Hypothalamus (tissue), 51 donors: ENCODE measurements at regions not wholly inside any gene's neighbourhood (a gene's known extent, or its start where the extent isn't known, plus 50 kb on each side); places are given as distances from the start of the nearest gene placed in this dataset.
"Not testable (repeated sequence)": the region's sequence is repeated elsewhere in the genome, so short reads cannot be mapped to it uniquely, and the experiment has no call there.

Source experiments
- DNase-seq, 51 donors: peaks; one replicate each; lab custom pipeline; 2025; lab: John Stamatoyannopoulos, UW

DNA sequence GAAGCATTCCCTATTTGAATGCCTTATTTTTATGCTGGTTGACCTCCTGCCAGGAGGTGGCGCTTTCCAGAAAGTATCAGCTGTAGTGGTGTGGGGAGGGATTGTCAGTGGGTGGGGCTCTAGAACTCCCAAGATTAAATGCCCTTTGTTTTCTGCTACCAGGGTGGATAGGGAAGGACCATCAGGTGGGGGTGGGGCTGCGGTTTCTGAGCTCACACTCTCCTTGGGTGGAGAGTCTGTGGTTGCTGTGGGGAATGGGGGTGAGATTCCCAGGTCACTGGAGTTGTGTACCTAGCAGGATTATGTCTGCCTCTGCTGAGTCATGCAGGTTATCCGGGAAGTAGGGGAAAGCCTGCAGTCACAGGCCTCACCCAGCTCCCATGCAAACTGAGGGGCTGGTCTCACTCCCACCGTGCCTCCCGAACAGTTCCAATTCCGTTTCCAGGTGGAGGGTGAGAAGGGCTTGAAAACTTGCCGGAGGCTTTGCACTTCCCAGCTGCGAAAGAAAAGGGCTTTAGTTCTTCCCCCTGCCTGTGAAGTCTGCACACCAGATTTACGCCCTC is 68.3 kb downstream of the ALG10B start:
- DNase-seq: no peak

DNA sequence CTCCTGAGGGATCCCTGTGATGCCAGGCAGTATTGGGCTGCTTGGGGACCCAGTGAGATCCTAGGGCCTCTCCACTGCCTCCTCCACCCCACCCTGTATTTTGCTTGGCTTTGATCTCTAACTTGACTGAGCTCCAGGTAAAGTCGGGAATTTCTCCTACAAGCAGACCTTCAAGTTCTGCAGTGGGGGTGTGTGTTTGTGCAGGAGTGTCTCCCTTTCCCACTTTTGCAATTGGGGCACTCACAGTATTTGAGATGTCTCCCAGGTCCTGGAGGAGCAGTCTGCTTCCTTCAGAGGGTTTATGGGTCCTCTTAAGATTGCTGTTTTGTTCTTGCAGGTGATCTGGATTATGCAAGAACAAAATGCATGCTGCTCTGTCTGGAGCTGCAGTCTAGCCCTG is 68.9 kb downstream of the ALG10B start:
- DNase-seq: no peak

DNA sequence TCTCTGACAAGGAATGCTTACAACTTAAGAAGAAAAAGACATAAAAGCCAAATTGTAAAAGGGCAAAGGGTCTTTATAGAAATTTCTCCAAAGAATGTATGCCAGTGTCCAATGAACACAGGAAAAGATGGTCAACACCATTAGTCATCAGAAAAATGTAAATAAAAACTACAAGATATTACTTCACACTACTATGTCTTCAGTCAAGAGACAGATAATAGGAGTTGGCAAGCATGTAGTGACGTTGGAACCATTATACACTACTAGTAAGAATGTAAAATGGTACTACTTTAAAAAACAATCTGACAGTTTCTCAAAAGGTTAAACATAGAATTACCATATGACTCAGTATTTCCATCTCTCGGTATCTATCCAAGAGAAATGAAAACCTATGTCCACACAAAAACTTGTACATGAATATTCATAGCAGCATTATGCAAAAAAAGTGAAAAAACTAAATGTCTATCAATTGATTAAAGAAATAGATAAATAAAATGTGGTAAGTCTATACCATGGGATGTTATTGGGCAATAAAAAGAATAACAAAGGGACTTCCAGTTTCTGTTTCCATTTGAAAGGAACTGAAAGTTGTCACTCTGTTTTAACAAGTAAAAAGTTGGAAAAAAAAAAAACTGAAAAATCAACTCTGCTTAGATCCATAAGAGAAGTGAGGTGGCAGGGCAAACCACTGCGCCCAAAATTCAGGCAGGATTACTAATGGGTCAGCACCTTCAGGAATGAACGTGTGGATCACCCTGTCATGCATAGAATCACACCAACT is 69.8 kb downstream of the ALG10B start:
- DNase-seq: no peak

DNA sequence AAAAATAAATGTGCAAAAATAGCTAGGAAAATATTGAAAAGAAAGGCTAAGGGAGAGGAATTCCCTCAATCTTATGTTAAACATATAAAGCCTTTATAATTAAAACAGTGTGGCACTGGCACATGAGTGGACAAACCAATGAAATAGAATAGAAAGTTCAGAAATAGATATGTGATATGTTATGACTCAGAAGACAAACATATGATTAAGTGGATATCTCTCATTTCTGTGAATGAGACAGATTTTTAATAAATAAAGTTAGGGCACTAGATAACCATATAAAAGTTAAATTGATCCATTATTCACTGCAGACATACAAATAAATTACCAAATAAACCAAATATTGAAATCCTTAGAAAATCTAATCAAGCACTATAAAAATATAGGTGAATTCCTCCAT is 73.0 kb downstream of the ALG10B start:
- no peak for DNase-seq

DNA sequence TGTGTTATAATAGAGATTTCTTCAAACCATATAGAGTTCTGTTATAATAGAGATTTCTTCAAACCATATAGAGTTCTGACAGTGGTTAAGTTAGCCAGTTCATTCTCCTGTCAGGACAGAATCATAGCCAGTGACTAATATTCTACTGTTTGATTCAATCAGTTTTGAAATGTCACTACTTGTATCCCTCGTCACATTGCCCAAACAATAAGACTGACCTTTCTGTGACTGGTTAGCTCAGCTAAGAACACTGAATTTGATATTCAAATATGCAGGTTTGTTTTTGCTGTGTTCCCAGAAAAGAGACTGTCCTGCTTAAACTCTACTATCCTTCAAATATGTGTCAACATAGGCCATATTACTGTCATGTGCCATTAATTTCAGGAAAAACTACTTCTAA is 74.4 kb downstream of the ALG10B start:
- DNase-seq: no peak

DNA sequence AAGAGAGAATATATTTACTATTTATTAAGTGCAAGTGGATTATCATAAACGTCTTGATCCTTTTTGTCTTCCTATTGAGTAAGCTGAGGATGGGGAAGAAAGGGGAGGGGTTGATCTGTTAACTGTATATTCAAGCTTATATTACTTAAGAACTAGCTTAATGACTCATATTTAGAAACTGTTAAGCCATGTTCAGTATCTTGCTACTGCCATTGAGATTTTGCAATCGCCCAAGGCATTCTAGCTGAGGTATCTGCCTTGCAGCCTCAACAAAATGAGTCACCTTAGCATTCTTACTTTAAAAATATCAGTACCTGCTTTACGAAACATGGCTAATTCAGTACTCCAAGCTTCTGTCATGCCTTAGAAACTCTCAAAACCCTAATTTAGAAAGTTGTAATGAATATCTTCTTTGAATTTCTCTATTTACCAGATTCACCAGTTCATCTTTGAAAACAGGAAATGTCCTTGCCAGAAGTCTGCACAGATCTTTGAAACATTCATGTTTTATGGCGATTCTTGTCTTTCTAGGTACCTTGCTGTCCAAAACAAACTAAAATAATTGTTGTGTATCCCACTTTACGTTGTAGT is 76.1 kb downstream of the ALG10B start:
- no peak for DNase-seq

DNA sequence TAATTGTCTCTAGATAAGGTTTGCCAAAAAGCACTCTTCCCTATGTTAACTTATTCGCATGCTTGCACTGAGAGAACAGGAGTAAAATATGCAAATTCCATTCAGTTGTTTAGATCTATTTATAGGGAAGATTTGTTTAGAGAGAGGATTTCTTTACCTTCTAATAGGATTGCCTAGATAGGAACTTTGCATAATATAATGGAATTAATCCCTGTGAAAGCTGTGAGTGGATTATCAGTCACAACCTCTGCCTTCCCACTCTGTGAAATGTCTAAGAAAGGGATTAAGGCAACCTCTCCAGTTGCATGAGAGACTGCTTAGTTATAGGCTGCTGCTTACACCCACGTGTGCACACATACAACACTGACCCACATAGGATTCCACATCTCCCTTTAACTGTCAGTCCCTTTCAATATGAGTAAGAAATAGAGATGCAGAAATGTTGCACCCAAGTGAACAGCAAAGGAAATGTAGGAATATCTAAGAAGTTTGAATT is 83.2 kb downstream of the ALG10B start:
- DNase-seq: no peak

DNA sequence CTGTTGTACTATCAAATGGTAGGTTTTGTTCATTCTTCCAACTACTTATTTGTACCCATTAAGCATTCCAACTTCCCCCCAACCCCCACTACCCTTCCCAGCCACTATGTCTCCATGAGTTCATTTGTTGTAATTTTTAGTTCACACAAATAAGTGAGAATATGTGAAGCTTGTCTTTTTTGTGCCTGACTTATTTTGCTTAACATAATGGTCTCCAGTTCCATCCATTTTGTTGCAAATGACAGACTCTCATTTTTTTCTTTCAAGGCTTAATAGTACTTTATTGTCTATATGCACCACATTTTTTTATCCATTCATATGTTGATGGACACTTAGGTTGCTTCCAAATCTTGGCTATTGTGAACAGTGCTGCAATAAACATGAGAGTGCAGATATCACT is 86.2 kb downstream of the ALG10B start:
- DNase-seq: no peak

DNA sequence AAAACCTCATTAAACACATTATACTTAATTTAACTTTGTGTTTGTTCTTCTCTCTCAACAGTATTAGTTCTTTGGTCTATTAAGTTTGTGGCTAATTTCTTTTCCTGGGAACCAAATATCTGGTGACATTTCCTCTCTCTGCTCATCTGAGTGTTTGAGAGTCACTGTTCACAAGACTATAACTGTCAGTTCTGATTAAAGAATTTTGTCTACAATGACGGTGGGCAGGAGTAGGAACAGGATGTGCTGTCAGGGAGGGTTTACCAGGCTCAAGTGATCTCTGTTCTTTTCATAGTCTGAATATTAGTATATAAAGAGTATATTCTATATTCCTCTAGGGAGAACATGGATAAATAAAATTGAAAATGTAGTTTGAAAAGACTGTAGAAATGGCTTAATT is 92.9 kb downstream of the ALG10B start:
- DNase-seq: no peak

DNA sequence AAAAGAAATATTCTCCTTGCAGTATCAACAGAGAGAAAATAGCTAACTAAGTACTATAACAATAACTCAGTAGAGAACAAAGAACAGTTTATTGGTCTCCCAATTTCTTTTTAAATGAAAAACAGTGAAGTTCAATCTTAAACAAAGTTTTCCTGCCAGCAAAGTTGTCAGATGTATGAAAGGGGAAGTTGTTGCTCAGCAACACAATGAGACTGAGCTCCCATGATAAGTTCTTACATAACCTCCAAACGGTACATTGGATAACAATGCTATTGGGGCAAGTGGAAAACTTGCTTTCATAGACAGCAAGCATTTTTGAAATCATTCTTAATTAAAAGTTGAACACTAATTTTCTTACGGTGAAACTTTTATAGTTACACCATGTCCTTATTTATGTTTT is 94.9 kb downstream of the ALG10B start:
- no peak for DNase-seq

DNA sequence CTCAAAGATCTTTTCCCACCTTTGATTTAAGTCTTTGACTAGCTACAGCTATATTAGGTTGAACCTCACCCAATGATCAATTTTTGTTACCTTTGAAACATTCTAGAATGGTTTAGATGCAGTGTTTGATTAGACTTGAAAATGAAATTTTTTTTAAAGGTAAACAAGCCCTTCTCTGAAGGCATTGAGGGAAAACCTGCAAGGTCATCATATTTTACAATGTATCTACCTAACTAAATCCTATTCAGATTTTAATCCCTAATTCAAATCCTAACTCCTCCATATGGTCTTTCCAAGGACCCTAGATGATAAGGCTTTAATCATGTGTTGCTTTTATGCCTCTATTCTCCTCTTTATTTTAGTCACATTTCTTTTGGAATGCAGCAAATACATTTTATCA is 95.4 kb downstream of the ALG10B start:
- DNase-seq: no peak

DNA sequence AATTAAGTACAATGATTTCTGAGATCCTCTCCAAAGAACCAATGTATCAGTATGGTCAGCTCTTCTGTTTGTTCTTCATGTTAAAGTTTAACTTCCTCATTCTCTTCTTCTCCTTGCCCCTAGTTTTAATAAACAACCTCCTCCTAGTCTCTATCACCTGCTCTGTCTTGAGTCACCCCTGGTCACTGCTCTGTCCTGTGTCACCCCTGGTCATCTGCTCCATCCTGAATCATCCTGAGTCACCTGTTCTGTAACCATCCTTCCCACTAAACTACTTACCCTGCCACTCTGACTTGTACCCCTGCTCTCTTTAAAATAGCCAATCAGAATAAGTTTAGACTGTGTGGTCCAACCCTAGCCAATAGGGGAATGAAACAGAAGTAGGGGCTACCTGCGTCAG is 100.5 kb downstream of the ALG10B start:
- DNase-seq: no peak

DNA sequence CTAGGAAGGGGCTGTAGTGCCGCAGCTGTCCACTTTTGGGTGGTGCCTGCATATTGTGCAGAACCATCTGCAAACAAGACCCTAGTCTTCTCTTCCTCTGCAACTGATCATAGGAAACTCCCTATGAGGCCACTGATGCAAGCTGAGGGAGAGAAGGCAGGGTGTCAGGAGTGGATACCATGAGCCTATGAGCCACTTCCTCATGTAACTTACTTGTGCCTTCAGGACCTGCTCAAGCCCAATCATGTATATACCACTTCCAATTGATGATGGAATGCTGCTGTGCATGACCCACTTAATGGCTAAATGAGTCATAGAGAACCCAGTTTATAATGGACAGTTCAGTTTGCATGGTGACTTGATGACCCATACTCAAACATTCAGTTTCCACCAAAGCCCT is 107.9 kb downstream of the ALG10B start:
- DNase-seq: no peak

DNA sequence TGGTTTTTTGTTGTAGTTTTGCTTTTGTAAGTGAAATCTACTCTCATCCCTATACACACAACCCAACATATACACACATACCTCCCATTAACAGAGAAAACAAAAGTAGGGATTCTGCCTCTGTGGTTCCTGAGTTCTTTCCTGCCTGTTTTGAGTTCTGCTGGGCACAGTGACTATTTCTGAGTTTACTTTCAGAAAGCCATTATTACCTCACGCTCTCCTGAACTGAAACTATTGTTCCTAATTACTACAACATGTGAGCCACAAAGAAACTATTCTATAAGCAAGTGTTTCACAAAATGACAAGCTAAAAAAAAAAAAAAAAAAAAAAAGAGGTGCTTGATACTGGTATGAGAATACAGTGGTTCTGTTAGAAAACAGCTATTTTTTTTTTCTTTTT is 110.9 kb downstream of the ALG10B start:
- no peak for DNase-seq

DNA sequence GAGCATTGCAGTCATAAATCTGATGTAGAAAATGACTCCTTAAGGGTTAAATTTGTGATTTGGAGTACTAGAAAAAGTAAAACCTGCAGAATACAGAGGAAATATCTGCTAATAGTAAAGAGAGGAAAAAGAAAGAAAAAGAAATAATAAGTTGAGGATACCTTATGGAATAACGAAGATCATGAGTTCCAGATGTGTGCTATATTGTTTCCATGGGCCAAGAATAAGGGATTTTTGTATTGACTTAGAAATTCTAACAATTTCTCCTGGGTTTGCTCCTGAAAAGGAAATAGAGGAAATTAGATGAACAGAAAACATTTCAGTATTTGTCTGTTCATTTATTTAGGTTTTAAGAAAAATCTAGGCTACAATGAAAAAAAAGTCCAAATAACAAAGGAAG is 115.3 kb downstream of the ALG10B start:
- no peak for DNase-seq

DNA sequence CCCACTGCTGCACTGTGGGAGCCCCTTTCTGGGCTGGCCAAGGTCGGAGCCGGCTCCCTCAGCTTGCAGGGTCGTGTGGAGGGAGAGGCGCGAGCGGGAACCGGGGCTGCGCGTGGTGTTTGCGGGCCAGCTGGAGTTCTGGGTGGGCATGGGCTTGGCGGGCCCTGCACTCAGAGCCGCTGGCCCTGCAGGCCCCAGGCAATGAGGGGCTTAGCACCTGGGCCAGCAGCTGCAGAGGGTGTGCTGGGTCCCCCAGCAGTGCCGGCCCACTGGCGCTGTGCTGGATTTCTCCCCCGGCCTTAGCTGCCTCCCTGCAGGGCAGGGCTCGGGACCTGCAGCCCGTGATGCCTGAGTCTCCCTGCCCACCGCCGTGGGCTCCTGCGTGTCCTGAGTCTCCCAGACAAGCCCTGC is 125.3 kb downstream of the ALG10B start:
- not testable (repeated sequence) for DNase-seq

DNA sequence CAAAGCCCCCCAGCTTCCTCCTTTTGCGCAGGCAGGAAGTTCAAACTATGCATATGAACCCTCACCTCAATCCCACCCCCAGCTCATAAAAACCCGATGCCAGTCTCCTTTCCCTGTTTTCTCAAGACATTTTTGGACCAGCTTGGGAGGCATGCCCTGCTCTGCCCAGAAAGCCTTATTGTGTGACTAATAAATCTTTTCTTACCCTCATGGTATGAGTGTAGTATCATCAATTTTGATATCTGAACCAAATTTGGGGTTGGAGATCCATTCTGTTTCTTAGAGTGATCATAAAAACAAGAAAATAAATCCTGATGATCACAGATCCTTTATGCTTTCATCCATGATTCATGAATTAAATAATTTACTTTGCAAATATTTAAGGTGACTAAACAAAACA is 128.5 kb downstream of the ALG10B start:
- no peak for DNase-seq

DNA sequence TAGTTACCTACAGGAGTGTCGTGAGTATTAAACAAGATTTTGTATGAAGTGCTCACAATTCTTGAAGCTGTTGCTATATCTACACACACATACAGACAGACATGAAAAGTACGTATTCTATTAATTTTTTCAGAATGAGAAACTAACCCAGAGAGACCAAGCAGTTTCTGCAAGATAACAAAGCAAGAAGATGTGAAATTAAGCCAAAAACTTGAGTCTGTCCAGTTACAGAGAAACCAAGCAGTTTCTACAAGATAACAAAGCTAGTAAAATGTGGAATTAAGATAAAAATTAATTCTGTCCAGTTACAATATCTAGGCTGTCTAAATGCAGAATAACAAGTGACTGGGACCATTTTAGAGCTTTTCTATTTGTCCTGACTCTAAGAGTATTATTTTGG is 132.4 kb downstream of the ALG10B start:
- no peak for DNase-seq

DNA sequence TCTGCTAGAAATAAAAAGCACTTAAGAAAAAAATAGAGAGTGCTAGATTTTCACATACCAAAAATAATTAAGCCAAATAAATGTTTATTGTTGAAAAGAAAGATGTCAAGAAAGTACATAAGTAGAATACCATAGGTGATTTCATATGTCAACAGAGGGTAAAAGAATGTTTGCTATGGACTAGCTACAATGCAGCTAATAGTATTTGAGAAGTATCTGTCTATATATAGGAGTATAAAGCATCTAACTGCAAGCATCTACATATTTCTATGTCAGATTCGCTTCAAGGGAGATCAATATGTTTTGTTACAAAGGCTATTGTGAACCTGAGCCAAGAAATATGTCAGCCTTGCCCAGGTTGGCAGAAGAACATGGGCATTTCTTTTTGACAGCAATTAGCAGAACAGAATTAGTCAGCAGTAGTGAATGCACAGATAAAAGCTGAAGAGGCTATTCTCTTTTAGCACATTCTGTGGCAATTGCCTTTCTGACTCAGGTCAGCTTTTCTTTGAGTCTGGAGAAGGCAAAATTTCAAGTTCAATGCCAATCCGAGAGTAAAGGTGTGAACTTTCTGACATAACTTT is 140.1 kb downstream of the ALG10B start:
- no peak for DNase-seq

DNA sequence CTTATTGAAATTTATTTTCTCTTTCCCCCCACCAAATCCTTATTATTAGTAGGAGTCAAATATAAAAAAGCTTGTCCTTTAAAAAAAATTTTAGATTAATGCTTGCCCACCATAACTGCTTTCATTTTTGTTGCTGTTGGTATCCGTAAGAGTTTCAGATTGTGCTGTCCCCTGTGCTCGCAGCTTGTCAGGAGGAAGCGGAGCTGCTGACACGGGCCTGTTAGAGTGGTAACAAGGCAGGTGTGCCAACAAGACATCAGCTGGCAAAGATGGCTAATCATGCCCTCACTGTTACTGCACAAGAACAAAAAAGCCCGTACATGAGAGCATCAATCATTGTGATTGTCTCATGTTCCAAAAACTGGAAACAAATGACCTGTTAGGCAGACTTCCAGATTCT is 148.4 kb downstream of the ALG10B start:
- DNase-seq: no peak

DNA sequence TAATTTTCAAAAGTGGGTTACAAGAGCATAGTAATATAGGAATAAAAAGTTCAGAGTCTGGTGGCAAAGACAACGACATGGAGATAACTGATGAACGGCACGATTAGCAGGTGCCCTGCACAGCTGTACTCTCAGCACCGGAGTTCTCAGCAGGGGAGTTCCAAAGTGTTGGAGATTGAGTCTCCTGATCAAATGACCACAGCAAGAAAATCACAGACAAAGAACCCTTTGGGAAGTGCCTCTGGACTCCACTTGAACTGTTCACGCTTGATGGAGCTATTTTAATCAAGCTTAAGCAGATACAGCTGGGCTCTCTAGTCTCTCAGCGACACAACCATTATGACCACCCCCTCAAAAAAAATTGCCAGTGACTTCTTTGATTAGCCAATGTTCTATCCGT is 153.1 kb downstream of the ALG10B start:
- DNase-seq: no peak
